Kidney epithelial cell (primary cell): ENCODE measurements at regions not wholly inside any gene's neighbourhood (a gene's known extent, or its start where the extent isn't known, plus 50 kb on each side); places are given as distances from the start of the nearest gene placed in this dataset.

ENCODE experiments used
- DNase-seq: peaks from one replicate; pipeline ENCODE4 v3.0.0-alpha.2; 2010; ENCODE audit warnings: low read depth
- H3K27me3 ChIP-seq: 2 replicates; pipeline ENCODE4 v1.6.0; 2011; ENCODE audit warnings: low read length; ENCODE audit not compliant: control insufficient read depth, insufficient read depth
- H3K36me3 ChIP-seq: 2 replicates; pipeline ENCODE4 v1.5.1; 2011; ENCODE audit warnings: low read length; ENCODE audit not compliant: control insufficient read depth, insufficient read depth
- H3K4me3 ChIP-seq: 2 replicates; pipeline ENCODE4 v1.5.1; 2011; ENCODE audit warnings: low read depth, mild to moderate bottlenecking, control low read depth, low read length
- TF ChIP-seq, protein P1 (sequence below): IDR thresholded peaks from 2 replicates; pipeline ENCODE4 v1.5.1; 2011; ENCODE audit warnings: mild to moderate bottlenecking, moderate library complexity, low read length, control low read depth, inconsistent platforms; ENCODE audit not compliant: insufficient read depth, poor library complexity, severe bottlenecking

DNA sequence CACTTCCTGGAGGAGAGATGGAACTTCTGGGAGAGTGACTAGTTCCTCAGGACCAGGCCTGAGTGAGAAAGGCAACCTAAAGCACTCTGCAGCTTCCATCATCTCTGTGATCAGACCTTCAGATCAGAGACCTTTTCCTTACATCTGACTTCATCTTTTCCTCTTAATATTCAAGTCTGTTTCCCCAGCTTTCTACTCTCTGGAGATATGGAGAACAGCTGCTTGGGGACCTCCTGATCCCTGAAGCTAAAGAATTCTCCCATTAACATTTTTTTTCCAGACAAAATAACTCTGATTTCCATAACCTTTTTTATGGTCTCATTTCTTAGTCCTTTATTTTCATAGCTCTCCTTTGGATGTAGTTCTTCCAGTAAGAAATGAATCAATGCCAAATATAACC, 133.4 kb upstream of the FNDC3A start:
- H3K4me3 ChIP-seq: no peak overlapping the region
- DNase-seq: no peak
- H3K36me3 ChIP-seq: no peaks in the 10 kb centered on the region
- TF ChIP-seq, protein P1, sequence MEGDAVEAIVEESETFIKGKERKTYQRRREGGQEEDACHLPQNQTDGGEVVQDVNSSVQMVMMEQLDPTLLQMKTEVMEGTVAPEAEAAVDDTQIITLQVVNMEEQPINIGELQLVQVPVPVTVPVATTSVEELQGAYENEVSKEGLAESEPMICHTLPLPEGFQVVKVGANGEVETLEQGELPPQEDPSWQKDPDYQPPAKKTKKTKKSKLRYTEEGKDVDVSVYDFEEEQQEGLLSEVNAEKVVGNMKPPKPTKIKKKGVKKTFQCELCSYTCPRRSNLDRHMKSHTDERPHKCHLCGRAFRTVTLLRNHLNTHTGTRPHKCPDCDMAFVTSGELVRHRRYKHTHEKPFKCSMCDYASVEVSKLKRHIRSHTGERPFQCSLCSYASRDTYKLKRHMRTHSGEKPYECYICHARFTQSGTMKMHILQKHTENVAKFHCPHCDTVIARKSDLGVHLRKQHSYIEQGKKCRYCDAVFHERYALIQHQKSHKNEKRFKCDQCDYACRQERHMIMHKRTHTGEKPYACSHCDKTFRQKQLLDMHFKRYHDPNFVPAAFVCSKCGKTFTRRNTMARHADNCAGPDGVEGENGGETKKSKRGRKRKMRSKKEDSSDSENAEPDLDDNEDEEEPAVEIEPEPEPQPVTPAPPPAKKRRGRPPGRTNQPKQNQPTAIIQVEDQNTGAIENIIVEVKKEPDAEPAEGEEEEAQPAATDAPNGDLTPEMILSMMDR: no peak
- no peaks in the 10 kb centered on the region for H3K27me3 ChIP-seq

DNA sequence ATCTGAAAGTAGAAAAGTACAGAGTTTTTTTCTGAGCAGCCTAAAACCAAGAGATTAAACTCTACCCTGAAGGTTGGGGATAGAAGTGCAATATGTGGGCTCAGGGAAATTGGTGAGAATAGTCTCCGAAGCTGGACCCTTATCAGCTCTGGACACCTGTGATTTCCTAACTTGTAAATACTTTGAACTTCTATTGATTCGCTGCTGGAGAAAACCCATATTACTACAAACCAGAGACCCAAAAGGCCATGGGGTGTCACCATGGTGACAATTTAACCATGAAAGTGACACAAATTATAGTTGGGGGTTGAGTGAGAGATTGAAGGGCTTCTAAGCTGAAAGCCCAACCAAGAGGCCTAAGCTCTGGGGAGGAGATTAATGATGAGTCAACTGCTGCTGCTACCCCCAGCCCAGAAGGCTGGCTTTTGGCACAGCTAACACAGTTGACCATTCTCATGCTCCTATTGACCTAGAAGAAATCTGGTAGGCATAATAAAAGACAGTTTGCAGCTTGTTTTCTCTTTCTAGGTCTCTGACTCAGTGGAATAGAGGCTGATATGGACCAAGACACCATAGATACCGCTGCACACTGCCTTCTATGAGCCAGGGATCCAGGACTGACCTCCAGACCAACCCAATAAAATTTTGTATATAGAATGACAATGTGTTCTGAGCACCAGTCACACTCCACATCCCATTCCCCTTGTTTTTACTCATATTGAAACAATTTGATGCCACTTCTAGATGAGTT, 131.9 kb upstream of the FNDC3A start:
- TF ChIP-seq, protein P1: no peak
- no peaks in the 10 kb centered on the region for H3K27me3 ChIP-seq
- DNase-seq: no peak
- H3K36me3 ChIP-seq: no peaks in the 10 kb centered on the region
- no peak overlapping the region for H3K4me3 ChIP-seq

DNA sequence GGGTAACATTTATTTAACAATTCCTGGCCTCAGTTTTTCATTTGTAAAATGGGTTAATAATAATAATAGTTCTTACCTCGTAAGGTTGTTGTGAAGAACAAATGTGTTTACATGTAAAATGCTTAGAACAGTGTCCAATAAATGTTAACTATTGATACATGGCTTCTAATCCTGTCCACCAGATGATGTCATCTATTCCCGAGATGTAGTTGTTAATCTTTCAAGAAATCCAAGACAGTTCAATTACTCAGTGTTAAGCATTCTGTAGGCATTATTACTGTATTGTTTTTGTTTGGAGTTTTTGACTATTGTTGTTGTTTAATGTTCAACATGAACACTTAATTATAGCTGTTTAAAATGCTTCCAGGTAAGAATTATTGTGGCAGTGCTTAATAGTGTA, 131.0 kb upstream of the FNDC3A start:
- TF ChIP-seq, protein P1: no peak
- H3K27me3 ChIP-seq: no peaks in the 10 kb centered on the region
- H3K36me3 ChIP-seq: no peaks in the 10 kb centered on the region
- DNase-seq: no peak
- H3K4me3 ChIP-seq: no peak overlapping the region

DNA sequence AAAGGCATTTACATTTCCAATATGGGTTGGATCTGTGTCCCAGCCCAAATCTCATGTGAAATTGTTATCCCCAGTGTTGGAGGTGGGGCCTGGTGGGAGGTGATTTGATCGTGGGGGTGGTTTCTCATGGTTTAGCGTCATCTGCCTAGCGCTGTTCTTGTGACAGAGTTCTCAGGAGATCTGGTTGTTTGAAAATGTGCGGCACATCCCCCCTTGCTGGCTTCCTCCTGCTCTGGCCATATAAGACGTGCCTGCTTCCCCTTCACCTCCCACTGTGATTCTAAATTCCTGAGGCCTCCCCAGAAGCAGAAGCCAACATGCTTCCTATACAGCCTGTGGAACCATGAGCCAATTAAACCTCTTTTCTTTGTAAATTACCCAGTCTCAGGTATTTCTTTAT, 126.2 kb upstream of the FNDC3A start:
- no peak for DNase-seq
- Histone ChIP-seq H3K27me3 (no peaks in the 10 kb centered on the region), H3K4me3 (no peak overlapping the region), H3K36me3 (no peaks in the 10 kb centered on the region)
- TF ChIP-seq, protein P1: no peak

DNA sequence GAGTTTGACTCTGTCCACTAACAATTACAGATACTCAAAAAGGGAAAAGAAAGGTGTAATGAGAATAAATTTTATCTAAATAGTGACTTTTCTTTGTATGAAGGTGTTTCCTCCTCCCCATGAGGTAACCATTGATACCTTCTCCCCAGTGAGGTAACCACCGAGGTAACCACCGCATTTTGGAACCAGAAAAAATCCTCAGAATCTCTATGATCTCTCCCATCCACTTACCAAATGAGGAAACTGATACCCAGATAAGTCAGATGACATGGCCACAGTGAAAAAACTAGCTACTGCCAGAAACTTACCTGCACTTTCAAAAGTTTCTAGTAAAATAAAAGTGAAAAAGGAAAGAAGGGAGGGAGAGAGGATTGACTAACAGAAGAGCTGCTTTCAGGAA, 124.0 kb upstream of the FNDC3A start:
- TF ChIP-seq, protein P1: no peak
- no peak for DNase-seq
- Histone ChIP-seq H3K4me3 (no peak overlapping the region), H3K36me3 (no peaks in the 10 kb centered on the region), H3K27me3 (no peaks in the 10 kb centered on the region)

DNA sequence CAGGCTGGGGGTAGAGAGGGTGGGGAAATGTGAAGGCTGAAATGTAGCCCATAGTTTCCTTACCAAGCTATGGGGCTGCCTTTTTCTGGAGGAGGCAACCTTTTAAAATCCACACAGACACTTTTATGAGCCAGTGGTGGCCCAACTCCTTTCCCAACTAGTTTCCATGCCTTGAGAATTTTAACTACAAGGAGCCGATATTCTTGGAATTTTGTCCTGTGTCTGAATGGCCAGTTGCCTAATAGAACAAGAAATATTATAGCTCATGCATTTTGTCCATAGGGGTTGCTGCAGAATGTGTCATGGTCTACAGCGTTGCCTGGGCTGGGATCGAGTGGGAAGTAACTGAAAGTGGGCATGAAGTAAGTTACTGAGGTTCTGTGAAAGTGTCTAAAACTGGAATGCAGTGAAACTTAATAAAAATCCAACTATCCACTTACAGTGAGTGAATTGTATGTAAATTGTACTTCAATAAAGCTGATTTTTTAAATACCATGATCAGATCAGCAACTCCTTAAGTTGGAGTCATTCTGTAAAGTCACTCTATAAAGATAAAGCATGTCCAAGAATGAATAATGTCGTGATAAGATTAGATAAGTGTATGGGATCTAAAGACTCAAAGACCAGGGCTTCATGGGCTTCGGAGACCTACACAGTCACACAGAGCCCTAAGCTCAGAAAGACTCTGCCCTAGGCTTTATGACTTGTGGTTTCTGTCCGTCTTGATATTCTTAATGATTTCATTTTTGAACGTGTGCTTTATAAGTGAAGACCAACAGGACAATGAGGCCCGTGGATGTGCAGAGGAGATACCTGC, 122.6 kb upstream of the FNDC3A start:
- H3K4me3 ChIP-seq: no peak overlapping the region
- DNase-seq: no peak
- TF ChIP-seq, protein P1: no peak
- no peaks in the 10 kb centered on the region for H3K27me3 ChIP-seq
- H3K36me3 ChIP-seq: no peaks in the 10 kb centered on the region
